ENCODE measurements at regions not wholly inside any gene's neighbourhood (a gene's known extent, or its start where the extent isn't known, plus 50 kb on each side); places are given as distances from the start of the nearest gene placed in this dataset.

DNA sequence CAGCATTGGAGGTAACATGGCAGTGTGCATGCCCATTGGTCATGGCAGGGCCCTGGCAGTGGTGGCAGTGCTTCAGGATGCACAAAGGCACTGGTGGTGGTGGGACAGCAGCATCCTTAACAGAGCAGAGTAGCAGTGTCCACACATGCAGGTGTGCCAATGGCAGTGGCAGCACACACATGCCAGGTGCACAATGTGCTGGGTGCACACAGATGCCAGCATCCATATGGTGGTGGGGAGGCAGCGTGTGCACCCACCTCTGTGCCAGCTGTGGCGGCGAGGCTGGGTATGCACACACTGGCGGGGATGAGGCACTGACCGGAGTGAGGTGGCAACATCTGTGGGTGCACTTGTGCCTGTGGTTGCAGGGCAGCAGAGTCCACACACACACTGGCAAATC is 150.6 kb downstream of the SI start:
- no peak for ATAC-seq
- TF ChIP-seq ZNF70 (CRISPR knock-in tag; IDR thresholded peaks at IDR 0.05) (no peak), RARB (CRISPR knock-in tag; IDR thresholded peaks at IDR 0.05) (no peak), BACH2 (CRISPR knock-in tag; IDR thresholded peaks at IDR 0.05; ENCODE audit: borderline replicate concordance) (no peak)
- TF ChIP-seq, protein P1, sequence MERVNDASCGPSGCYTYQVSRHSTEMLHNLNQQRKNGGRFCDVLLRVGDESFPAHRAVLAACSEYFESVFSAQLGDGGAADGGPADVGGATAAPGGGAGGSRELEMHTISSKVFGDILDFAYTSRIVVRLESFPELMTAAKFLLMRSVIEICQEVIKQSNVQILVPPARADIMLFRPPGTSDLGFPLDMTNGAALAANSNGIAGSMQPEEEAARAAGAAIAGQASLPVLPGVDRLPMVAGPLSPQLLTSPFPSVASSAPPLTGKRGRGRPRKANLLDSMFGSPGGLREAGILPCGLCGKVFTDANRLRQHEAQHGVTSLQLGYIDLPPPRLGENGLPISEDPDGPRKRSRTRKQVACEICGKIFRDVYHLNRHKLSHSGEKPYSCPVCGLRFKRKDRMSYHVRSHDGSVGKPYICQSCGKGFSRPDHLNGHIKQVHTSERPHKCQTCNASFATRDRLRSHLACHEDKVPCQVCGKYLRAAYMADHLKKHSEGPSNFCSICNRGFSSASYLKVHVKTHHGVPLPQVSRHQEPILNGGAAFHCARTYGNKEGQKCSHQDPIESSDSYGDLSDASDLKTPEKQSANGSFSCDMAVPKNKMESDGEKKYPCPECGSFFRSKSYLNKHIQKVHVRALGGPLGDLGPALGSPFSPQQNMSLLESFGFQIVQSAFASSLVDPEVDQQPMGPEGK (CRISPR knock-in tag; IDR thresholded peaks at IDR 0.05; ENCODE audit: borderline replicate concordance): no peak

DNA sequence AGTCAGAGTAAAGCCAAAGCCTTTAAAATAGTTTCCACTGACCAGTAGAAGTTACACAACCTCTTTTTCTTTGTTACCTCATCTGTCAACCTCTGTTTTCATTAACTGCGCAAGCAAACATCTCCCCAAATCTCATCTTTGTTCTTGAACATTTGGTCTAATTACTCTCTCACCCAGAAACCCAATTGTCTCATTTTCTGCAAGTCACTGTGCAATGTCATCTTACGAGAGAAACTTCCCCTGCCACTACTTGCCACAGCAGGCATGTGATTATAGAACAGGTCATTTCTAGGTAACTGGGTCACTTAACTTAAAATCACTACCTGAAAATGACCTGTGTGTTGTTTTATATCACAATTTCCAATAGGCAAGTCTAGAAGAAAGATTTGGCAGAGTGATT is 159.4 kb downstream of the SI start:
- ATAC-seq: no peak
- TF ChIP-seq ZNF8 (CRISPR knock-in tag; IDR thresholded peaks at IDR 0.05) (no peak), ZNF70 (CRISPR knock-in tag; IDR thresholded peaks at IDR 0.05) (no peak), ESRRG (CRISPR knock-in tag; IDR thresholded peaks at IDR 0.05) (no peak), RARB (CRISPR knock-in tag; IDR thresholded peaks at IDR 0.05) (no peak), ZFP3 (CRISPR knock-in tag; IDR thresholded peaks at IDR 0.05) (no peak), ISL1 (CRISPR knock-in tag; IDR thresholded peaks at IDR 0.05) (no peak), SNAI2 (CRISPR knock-in tag; IDR thresholded peaks at IDR 0.05) (no peak), CSDC2 (CRISPR knock-in tag; IDR thresholded peaks at IDR 0.05) (no peak), TCF4 (CRISPR knock-in tag; IDR thresholded peaks at IDR 0.05; ENCODE audit: borderline replicate concordance) (no peak), ZNF565 (CRISPR knock-in tag; conservative IDR thresholded peaks at IDR 0.05; ENCODE audit: low read depth) (no peak), BACH2 (CRISPR knock-in tag; IDR thresholded peaks at IDR 0.05; ENCODE audit: borderline replicate concordance) (no peak), GLIS3 (CRISPR knock-in tag; IDR thresholded peaks at IDR 0.05) (no peak), TOX (CRISPR knock-in tag; IDR thresholded peaks at IDR 0.05; ENCODE audit: borderline replicate concordance) (no peak)
- TF ChIP-seq, protein P2, sequence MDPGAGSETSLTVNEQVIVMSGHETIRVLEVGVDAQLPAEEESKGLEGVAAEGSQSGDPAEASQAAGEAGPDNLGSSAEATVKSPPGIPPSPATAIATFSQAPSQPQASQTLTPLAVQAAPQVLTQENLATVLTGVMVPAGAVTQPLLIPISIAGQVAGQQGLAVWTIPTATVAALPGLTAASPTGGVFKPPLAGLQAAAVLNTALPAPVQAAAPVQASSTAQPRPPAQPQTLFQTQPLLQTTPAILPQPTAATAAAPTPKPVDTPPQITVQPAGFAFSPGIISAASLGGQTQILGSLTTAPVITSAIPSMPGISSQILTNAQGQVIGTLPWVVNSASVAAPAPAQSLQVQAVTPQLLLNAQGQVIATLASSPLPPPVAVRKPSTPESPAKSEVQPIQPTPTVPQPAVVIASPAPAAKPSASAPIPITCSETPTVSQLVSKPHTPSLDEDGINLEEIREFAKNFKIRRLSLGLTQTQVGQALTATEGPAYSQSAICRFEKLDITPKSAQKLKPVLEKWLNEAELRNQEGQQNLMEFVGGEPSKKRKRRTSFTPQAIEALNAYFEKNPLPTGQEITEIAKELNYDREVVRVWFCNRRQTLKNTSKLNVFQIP (CRISPR knock-in tag; IDR thresholded peaks at IDR 0.05; ENCODE audit: borderline replicate concordance, low read depth): no peak
- TF ChIP-seq, protein P3, sequence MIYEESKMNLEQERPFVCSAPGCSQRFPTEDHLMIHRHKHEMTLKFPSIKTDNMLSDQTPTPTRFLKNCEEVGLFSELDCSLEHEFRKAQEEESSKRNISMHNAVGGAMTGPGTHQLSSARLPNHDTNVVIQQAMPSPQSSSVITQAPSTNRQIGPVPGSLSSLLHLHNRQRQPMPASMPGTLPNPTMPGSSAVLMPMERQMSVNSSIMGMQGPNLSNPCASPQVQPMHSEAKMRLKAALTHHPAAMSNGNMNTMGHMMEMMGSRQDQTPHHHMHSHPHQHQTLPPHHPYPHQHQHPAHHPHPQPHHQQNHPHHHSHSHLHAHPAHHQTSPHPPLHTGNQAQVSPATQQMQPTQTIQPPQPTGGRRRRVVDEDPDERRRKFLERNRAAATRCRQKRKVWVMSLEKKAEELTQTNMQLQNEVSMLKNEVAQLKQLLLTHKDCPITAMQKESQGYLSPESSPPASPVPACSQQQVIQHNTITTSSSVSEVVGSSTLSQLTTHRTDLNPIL (CRISPR knock-in tag; IDR thresholded peaks at IDR 0.05; ENCODE audit: low read depth): no peak
- TF ChIP-seq, protein P4, sequence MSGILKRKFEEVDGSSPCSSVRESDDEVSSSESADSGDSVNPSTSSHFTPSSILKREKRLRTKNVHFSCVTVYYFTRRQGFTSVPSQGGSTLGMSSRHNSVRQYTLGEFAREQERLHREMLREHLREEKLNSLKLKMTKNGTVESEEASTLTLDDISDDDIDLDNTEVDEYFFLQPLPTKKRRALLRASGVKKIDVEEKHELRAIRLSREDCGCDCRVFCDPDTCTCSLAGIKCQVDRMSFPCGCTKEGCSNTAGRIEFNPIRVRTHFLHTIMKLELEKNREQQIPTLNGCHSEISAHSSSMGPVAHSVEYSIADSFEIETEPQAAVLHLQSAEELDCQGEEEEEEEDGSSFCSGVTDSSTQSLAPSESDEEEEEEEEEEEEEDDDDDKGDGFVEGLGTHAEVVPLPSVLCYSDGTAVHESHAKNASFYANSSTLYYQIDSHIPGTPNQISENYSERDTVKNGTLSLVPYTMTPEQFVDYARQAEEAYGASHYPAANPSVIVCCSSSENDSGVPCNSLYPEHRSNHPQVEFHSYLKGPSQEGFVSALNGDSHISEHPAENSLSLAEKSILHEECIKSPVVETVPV (CRISPR knock-in tag; IDR thresholded peaks at IDR 0.05): no peak

DNA sequence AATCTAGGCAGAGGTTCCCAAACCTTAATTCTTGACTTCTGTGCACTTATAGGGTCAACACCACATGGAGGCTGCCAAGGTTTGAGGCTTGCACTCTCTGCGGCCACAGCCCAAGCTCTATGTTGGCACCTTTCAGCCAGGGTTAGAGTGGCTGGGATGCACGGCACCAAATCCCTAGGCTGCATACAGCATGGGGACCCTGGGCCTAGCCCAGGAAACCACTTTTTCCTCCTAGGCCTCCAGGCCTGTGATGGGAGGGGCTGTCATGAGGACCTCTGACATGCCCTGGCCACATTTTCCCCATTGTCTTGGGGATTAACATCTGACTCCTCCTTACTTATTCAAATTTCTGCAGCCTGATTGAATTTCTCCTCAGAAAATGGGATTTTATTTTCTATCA is 165.4 kb downstream of the SI start:
- TF ChIP-seq ISL1 (CRISPR knock-in tag; IDR thresholded peaks at IDR 0.05) (no peak), ZC3H10 (CRISPR knock-in tag; IDR thresholded peaks at IDR 0.05) (no peak), ZNF8 (CRISPR knock-in tag; IDR thresholded peaks at IDR 0.05) (no peak), PPARA (CRISPR knock-in tag; IDR thresholded peaks at IDR 0.05; ENCODE audit: borderline replicate concordance) (no peak), OSR1 (CRISPR knock-in tag; IDR thresholded peaks at IDR 0.05) (no peak), TCF4 (CRISPR knock-in tag; IDR thresholded peaks at IDR 0.05; ENCODE audit: borderline replicate concordance) (no peak), SNAI2 (CRISPR knock-in tag; IDR thresholded peaks at IDR 0.05) (no peak), BACH2 (CRISPR knock-in tag; IDR thresholded peaks at IDR 0.05; ENCODE audit: borderline replicate concordance) (no peak), ZFP3 (CRISPR knock-in tag; IDR thresholded peaks at IDR 0.05) (no peak), ZFP30 (CRISPR knock-in tag; IDR thresholded peaks at IDR 0.05) (no peak), ZNF70 (CRISPR knock-in tag; IDR thresholded peaks at IDR 0.05) (no peak), ARNTL (CRISPR knock-in tag; IDR thresholded peaks at IDR 0.05; ENCODE audit: borderline replicate concordance, low read depth) (no peak), RARB (CRISPR knock-in tag; IDR thresholded peaks at IDR 0.05) (no peak), GLIS3 (CRISPR knock-in tag; IDR thresholded peaks at IDR 0.05) (no peak), ESRRG (CRISPR knock-in tag; IDR thresholded peaks at IDR 0.05) (no peak), TOX (CRISPR knock-in tag; IDR thresholded peaks at IDR 0.05; ENCODE audit: borderline replicate concordance) (no peak), ZNF565 (CRISPR knock-in tag; conservative IDR thresholded peaks at IDR 0.05; ENCODE audit: low read depth) (no peak)
- TF ChIP-seq, protein P2 (CRISPR knock-in tag; IDR thresholded peaks at IDR 0.05; ENCODE audit: borderline replicate concordance, low read depth): no peak
- TF ChIP-seq, protein P5, sequence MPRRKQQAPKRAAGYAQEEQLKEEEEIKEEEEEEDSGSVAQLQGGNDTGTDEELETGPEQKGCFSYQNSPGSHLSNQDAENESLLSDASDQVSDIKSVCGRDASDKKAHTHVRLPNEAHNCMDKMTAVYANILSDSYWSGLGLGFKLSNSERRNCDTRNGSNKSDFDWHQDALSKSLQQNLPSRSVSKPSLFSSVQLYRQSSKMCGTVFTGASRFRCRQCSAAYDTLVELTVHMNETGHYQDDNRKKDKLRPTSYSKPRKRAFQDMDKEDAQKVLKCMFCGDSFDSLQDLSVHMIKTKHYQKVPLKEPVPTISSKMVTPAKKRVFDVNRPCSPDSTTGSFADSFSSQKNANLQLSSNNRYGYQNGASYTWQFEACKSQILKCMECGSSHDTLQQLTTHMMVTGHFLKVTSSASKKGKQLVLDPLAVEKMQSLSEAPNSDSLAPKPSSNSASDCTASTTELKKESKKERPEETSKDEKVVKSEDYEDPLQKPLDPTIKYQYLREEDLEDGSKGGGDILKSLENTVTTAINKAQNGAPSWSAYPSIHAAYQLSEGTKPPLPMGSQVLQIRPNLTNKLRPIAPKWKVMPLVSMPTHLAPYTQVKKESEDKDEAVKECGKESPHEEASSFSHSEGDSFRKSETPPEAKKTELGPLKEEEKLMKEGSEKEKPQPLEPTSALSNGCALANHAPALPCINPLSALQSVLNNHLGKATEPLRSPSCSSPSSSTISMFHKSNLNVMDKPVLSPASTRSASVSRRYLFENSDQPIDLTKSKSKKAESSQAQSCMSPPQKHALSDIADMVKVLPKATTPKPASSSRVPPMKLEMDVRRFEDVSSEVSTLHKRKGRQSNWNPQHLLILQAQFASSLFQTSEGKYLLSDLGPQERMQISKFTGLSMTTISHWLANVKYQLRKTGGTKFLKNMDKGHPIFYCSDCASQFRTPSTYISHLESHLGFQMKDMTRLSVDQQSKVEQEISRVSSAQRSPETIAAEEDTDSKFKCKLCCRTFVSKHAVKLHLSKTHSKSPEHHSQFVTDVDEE (CRISPR knock-in tag; IDR thresholded peaks at IDR 0.05): no peak
- TF ChIP-seq, protein P4 (CRISPR knock-in tag; IDR thresholded peaks at IDR 0.05): no peak
- ATAC-seq: no peak
